NCI-H1105 (cell line): ENCODE measurements at regions not wholly inside any gene's neighbourhood (a gene's known extent, or its start where the extent isn't known, plus 50 kb on each side); places are given as distances from the start of the nearest gene placed in this dataset.

Source experiments
- DNase-seq: peaks from one replicate; lab custom pipeline; 2025; lab: John Stamatoyannopoulos, UW

GRCh38 chr2:160630801-160631590 is 137.4 kb upstream of the RBMS1 start:
- no peak for DNase-seq

GRCh38 chr2:160632084-160632975 is 138.7 kb upstream of the RBMS1 start:
- no peak for DNase-seq

- no peak for DNase-seq
Observed at GRCh38 chr2:160634436-160634835, 140.8 kb upstream of the RBMS1 start.

- DNase-seq = no peak
Observed at GRCh38 chr2:160635488-160635887, 141.9 kb upstream of the RBMS1 start.

- no peak for DNase-seq
Observed at GRCh38 chr2:160639472-160639871, 145.9 kb upstream of the RBMS1 start.

- no peak for DNase-seq
Observed at GRCh38 chr2:160646684-160647444, 153.3 kb upstream of the RBMS1 start.

GRCh38 chr2:160647967-160648685 is 154.5 kb upstream of the RBMS1 start:
- peak; percentile 39 for DNase-seq

- DNase-seq = no peak
Observed at GRCh38 chr2:160649698-160650097, 156.1 kb upstream of the RBMS1 start.

- no peak for DNase-seq
Observed at GRCh38 chr2:160650196-160651118, 156.8 kb upstream of the RBMS1 start.

- DNase-seq = no peak
Observed at GRCh38 chr2:160651416-160652200, 158.0 kb upstream of the RBMS1 start.

GRCh38 chr2:160652236-160652635 is 158.6 kb upstream of the RBMS1 start:
- no peak for DNase-seq

- DNase-seq = no peak
Observed at GRCh38 chr2:160657196-160657595, 163.6 kb upstream of the RBMS1 start.

- DNase-seq = no peak
Observed at GRCh38 chr2:160658851-160659250, 165.2 kb upstream of the RBMS1 start.

GRCh38 chr2:160660741-160661140 is 167.1 kb upstream of the RBMS1 start:
- DNase-seq = no peak

GRCh38 chr2:160664603-160665140 is 171.1 kb upstream of the RBMS1 start:
- no peak for DNase-seq

GRCh38 chr2:160666154-160667060 is 172.8 kb upstream of the RBMS1 start:
- peak; percentile 33 for DNase-seq

GRCh38 chr2:160667811-160668210 is 174.2 kb upstream of the RBMS1 start:
- no peak for DNase-seq

GRCh38 chr2:160670618-160671017 is 177.0 kb upstream of the RBMS1 start:
- no peak for DNase-seq
